ENCODE measurements at regions not wholly inside any gene's neighbourhood (a gene's known extent, or its start where the extent isn't known, plus 50 kb on each side); places are given as distances from the start of the nearest gene placed in this dataset.
"Not testable (repeated sequence)": the region's sequence is repeated elsewhere in the genome, so short reads cannot be mapped to it uniquely, and the experiment has no call there.

DNA sequence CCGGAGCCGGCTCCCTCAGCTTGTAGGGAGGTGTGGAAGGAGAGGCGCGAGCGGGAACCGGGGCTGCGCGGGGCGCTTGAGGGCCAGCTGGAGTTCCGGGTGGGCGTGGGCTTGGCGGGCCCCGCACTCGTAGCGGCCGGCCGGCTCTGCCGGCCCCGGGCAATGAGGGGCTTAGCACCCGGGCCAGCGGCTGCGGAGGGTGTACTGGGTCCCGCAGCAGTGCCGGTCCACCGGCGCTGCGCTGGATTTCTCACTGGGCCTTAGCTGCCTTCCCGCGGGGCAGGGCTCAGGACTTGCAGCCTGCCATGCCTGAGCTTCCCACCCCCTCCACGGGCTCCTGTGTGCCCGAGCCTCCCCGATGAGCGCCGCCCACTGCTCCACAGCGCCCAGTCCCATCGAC, 404.3 kb downstream of the ZBBX start:
- DNase-seq = not testable (repeated sequence)

DNA sequence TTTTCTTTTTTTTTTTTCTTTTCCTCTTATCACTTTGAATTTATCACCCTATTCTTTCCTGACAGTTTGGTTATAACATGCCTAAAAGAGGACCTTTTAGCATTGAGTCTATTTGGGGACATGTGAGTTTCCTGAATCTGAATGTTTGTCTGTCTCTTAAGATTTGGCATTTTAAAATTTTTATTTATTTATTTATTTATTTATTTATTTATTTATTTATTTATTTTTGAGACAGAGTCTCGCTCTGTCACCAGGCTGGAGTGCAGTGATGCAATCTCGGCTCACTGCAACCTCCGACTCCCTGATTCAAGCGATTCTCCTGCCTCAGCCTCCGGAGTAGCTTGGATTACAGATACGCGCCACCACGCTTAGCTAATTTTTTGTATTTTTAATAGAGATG, 412.4 kb downstream of the ZBBX start:
- DNase-seq = not testable (repeated sequence)

DNA sequence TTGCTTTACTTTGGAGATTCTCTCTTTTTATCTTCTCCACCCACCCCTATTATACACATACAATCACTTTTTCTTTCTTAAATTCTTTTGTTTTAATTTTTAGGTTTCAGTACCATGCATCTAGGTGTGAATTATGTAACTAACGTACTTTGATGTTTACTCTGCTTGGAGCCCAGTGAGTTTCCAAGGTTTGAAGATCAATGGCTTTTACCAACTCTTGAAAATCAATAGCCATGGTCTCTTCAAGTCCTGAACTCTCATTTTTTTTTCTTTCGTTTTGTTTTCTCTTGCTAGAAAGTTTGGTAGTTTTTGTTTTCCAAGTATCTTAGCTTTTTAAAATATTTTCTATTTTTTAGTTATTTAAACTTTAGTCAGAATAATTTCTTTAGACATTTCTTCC, 417.2 kb downstream of the ZBBX start:
- no peak for DNase-seq

DNA sequence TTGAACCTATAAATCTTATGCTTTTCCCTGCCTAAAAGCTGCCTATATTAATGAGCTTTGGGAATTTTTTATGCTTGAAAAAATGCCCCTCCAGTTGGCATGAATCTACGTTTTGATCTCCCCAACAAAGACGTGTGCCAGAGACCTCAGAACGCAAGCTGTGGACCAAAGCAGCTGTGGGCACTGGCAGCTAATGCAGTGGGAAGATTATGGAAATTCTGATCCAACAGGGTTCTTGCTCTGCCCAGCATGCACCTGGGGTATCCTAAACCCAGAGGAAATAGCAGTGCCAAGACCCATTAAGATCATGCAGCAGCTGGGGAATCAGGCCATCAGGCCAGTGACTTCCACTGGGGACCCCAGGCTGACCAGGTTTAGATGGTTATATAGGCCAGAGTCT, 423.0 kb downstream of the ZBBX start:
- DNase-seq = no peak

DNA sequence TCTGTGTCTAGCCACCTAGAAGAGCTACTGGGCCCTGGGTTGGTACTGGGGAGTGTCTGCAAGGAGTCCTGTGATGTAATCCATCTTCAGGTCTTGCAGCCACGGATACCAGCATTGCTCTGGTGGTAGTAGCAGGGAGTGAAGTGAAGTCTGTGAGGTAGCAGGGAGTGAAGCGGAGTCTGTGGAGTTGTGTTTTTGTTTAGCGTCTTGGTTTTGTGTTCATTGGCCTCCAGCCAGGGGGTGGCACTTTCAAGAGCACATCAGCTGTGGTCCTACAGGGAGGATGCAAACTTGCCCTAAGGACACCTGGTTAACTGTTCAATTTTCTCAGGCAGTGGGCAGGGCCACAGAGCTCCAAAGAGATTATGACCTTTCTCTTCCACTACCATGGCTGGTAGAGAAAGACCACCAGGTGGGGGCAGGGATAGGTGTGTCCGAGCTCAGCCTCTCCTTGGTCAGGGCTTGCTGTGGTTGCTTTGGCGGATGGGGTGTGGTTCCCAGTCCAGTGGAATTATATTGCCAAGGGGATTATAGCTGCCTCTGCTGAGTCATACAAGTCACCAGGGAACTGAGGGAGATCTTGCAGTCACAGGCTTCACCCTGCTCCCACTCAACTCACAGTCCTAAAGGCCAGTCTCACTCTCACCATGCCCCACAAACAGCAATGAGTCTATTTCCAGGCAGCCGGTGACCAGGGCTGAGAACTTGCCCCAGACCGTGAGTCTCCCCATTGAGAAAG, 424.7 kb downstream of the ZBBX start:
- no peak for DNase-seq

DNA sequence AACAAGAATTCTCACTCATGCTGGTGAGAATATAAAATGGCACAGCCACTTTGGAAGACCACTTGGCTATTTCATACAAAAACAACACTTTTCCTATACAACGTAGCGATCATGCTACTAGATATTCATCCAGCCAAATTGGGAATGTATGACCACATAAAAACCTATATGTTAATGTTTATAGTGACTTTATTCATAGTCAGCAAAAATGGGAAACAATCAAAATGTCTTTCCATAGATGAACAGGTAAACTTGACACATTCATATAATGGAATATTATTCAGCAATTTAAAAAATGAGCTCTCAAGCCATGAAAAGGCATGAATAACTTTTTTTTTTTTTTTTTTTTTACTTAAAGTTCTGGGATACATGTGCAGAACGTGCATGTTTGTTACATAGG, 445.2 kb downstream of the ZBBX start:
- DNase-seq = no peak

DNA sequence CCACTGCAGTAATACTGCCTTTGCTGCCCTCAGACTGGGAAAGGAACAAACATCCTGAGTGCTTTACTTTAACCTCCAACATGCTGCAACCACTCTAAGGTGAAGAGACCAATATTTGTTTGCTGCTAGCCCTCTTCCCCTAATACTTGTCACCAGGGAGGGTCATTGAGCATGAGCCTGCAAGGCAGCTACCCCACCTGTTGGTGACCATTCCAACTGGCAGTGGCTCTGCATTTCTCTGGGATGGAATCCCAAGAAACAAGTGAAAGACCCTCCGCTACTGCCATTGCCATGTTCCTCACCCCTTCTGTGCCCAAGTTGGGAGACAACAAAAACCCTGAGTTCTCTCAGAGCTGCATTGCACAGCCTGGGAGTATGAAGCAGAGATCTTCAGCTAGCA, 462.7 kb downstream of the ZBBX start:
- no peak for DNase-seq

DNA sequence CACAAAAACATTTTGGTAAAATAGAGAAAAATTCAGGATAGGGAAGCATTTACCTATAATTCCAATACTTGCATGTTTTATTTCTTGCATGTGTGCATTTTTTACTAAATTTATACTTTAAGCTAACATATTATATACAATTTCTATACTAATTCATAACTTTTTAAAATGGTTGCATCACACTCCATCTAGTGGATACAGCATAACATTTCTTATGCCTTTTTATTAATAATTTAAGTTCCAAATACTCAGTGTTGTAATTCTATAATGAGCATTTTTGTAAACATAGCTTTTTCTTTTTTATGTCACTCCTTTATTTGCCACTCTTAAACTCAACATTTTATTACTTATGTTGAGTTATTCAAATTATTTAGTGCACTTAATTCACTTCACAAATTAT, 477.7 kb downstream of the ZBBX start:
- no peak for DNase-seq

DNA sequence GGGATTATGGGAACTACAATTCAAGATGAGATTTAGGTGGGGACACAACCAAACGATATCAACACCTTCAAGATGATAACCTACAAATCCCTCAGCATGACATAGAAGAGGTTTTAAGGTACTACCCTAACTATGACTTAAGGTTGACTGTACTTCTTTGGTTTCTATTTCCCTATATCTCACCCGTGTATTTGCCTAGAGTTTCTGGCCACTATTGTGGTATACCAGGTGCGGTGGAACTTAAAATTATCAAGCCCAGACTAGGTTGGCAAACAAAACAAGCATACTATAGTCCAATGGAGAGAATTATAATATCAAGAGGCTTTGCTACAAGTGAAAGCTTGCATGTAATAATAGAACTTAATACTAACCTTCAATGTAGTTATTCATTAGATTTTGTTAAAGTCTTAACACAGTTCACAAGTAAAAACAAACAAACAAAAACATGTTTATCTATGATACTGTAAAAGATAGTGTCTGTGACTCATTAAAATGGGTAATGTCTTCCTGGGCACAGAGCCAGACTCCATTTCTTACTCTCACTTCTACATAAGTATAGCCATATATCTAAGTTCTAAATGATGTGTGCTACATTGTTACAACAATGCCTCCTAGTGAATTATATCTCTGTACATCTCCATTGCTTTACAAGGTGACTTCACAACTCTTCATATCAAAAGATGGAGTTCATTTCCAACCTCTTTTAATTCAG, 479.1 kb downstream of the ZBBX start:
- no peak for DNase-seq

DNA sequence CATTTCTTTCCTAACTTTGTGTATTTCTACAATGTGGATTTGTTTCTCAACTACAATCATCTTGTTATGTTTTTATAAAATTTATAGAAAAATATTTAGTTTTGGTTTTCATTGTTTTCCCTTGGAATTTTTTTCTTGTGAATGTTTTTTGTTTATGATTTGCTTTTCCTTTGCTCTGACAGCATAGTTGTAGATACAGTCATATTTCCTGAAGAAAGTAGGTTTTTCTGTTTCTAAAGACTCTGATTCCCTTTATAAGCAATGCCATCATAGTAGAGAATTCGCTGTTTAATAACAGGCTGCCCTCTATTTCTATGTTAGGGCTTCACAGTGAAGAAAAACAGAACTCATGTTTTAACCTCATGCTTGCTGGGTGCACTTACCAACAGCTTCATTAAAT, 482.3 kb downstream of the ZBBX start:
- no peak for DNase-seq

DNA sequence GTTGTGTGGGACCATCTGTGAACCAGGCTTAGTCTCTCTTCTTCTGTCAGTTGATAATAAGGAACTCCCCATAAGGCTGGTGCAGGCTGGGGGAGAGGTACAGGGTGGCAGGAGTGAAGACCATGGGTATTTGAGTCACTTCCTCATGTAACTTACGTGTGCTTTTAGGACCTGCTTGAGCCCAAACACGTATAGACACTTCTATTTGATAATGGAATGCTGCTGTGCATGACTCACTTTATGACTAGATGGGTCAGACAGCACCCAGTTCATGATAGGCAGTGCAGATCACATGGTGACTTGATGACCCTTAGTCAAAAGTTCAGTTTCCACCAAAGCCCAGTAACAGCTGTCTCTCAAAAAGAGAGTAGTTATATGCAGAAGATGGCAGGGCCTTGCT, 490.9 kb downstream of the ZBBX start:
- DNase-seq = no peak

DNA sequence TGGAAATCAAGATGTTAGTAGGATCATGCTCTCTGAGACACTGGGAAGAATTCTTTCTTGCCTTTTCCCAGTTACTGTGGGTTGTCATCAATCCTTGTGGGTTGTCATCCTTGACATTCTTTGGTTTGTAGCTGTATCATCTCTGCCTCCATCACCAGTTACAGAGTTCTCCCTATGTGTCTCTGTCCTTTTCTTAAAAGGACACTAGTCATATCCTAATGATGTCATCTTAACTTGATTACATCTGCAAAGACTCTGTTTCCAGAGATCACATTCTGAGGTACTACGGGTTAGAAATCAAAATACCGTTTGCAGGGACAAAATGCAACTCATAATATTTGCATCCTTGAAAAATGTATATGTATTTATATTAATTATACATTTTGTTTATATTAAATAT, 500.4 kb downstream of the ZBBX start:
- no peak for DNase-seq

DNA sequence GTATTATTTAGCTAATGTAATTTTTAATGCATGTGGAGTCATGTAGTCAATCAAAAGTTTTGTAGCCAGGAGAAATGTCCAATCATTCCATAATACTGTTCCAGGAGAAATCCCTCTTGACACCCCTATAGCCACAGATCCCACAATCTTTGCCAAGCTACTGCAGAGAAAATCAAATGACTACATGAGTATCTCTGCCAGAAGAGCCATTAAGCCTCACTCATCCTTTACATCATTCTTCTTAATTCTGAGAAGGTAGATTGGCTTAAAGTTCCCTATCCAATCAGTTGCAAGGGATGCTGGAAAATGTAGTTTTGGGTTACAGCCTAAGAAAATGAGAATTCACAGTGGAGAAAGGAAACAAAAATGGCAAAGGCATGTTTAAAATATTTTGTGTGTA, 502.1 kb downstream of the ZBBX start:
- DNase-seq = no peak

DNA sequence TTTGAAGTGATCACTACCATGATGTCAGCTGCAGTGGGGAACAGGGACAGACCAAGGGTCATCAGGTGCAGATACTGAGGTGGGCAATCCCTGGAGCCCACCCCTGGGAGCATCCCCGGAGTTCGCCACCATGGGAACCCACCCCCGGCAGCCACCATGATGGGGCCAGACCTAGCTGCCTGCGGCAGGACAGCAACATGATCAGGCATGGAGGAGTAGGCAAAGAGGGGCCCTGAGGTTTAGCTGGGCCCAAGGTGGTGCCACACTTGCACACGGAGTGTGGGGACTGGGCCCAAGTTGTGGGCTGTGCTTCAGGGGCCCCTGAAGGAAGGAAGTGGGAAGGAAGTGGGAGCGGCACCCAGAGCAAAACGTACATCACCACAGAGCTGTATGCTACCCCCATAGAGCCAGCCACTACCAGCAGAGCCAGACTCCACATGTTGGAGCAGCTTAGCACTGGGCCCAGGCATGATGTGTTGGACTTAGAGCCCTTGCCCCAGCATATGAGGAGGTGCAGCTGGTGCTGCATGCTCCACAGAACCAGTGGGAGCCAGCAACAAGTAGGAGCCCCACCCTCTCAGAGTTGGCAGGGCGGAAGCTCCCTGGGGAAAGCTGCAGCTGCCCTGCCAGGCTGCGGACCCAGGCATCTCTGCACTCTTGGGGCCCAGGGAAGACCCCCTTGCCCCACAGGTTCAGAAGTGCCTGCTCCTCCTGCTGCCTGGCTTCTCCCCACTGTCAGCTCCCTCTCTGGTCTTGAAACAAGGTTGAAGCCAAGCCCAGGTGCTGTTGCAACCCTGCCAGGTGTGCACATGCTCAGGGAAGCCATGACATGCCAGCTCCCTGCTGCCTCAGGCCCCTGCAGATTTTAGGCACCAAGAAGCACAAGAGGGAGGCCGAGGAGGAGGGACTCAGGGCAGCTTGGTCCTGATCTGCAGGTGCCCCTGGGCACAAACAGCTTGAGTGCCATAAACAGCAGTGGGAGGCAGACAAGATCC, 515.3 kb downstream of the ZBBX start:
- no peak for DNase-seq

DNA sequence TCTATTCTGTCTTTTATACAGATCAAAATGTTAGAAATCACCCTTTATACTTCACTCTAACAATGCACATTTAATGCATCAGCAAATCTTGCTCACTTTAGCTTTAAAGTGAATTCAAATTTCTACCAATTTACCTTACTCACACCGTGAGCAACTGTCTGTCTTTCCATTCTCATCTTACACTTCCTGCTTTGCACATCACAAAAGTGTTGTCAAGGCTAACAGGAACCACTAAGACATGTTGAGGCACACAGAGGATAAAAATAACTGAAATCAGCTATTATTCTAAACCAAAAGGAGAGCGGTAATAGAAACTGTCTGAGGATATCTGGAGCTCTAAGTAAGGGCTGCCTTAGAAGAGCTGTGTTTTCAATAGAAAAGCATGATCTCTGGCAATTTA, 519.9 kb downstream of the ZBBX start:
- no peak for DNase-seq

DNA sequence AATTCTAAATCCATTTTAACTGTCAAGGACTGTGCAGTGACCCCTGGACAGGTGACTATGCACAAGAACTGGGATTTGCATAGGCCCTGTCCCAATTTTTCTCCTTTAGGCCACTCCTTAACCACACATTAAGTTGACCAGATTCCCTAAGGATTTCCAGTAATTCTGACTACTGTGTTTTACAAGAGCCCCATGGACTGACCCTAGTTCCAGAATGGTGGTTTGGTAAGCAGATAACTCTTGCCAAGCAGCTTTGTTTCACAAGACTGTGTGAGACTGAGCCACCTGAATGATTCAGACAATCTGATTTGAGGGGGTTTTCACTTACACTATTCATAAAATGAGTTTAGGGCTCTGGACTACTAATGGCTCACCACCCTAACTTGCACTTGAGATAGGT, 535.8 kb downstream of the ZBBX start:
- no peak for DNase-seq

DNA sequence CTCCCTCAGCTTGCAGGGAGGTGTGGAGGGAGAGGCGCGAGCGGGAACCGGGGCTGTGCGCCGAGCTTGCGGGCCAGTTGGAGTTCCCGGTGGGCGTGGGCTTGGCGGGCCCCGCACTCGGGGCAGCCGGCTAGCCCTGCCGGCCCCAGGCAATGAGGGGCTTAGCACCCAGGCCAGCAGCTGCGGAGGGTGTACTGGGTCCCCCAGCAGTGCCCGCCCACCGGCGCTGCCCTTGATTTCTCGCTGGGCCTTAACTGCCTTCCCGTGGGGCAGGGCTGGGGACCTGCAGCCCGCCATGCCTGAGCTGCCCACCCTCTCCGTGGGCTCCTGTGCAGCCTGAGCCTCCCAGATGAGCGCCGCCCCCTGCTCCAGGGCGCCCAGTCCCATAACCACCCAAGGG, 537.3 kb downstream of the ZBBX start:
- not testable (repeated sequence) for DNase-seq

DNA sequence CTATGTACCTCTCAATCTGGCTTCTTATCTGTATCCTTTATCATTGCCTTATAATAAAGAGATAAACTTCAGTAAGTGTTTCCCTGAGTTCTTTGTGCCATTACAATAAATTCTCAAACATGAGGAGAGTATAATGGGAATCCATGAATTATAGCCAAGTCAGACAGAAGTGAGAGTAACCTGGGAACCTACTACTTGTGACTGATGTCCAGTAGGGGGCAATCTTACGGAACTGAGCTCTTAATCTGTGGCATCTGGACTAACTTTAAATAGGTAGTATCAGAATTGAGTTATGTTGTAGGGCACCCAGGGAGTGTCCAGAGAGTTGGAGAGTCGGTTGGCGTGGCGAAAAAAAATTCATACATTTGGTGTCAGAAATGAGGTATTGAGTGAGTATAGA, 542.6 kb downstream of the ZBBX start:
- DNase-seq = no peak

DNA sequence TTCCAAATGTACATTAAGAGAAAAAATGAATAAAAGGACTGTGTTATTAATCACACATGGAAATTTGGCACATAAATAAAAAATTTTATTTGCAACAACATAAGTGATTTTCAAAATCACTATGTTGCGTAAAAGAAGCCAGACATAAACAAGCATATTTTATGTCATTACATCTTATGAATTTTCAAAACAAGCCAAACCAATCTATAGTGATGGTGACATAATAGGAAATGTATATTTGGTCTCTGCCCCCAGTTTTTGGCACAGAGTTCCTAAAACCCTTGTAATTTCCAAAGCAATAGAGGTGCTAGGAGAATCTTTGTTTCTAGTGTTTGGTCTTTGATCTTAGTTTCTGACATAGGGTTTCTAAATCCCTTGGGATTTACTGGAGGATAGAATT, 543.3 kb downstream of the ZBBX start:
- DNase-seq = no peak

DNA sequence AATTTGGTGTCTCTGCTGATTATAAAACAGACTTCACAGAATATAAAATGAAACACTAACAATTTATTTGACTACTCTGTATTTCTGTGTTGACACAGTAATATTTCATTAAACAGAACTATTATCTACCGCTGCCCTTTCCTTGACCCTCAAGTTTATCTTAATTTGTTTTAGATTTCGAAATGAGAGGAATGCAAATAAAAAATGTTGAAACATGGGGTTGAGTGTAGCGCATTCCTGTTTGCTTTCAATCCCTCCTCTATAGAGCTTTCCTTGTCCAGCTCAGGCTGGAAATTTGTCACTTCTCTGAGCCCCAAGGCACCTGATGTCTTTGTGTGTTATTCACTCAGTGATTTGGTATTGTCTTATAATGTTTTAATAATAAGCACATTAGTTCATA, 550.2 kb downstream of the ZBBX start:
- no peak for DNase-seq

DNA sequence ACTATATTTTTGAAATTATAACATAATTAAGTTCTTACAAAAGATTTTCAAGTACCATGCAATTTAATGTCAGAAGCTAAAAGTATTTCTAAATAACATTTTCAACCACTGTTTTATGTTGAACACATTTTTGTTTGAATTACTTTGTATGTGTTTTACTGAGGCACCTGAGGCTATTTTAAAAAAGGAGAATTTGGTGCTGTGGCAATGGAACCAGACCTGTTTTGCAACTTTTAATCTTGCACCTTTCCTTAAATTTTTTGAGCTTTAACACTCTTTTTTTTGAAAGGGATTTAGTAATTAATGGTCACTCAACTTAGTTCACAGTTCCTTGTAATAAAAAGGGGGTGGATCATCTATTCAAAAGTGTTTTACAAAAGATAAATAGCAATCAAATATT, 561.6 kb downstream of the ZBBX start:
- no peak for DNase-seq

DNA sequence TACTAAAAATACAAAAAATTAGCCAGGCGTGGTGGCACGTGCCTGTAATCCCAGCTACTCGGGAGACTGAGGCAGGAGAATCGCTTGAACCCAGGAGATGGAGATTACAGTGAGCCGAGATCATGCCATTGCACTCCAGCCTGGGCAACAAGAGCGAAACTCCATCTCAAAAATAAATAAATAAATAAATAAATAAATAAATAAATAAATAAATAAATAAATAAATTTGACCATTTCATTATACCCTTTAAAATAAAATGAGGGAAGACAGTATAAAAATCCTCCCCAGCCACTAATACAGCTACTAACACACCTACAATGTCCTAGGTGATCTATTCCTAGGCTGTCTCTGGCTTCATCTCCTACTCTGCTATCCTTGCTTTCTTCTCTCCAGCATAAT, 562.8 kb downstream of the ZBBX start:
- DNase-seq = not testable (repeated sequence)

DNA sequence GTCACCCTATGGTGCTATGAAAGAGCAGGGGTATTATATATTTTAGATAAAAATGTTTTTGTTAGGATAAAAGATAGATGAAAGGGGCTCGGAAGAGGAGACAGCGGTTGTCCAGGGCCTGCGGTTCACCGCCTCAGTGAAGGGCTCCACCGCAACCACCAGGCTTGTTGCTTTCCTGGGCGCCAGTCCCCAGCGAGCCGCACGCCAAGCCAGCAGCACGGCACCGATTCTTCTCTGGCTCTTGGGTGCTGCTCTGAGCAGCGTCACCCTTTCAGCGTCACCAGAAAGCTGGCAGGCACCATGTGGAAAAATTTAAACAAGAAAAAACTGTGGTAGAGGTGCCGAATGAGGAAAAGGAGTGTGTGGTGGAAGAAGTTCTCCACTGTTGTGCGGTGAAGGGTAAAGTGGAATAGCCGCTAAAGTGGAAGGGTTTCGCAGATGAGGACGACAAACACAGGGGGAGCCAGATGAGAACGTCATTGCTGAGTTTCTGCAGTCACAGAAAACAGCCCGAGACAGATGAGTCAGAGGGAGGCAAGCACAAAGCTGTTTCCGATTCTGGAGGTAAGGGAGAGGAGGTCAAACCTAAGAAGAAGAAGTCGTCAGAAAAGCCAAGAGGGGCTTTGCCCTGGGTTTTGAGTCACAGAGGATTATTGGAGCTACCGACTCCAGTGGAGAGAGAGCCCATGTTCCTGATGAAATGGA, 569.2 kb downstream of the ZBBX start:
- no peak for DNase-seq

Measured in activated effector memory CD4-positive, alpha-beta T cell treated with anti-CD3 and anti-CD28 coated beads, Interleukin-2, amount 50 U/mL, for 16 hours (primary cell).